Urinary bladder (tissue), 3 donors: ENCODE measurements at regions not wholly inside any gene's neighbourhood (a gene's known extent, or its start where the extent isn't known, plus 50 kb on each side); places are given as distances from the start of the nearest gene placed in this dataset.

ENCODE experiments used
- DNase-seq: peaks from one replicate; pipeline ENCODE4 v3.0.0-alpha.2; 2015; ENCODE audit errors: extremely low spot score
- H3K27ac ChIP-seq: one replicate; pipeline ENCODE4 v1.5.1; 2013; ENCODE audit warnings: low read depth, mild to moderate bottlenecking, moderate library complexity
- H3K36me3 ChIP-seq: one replicate; pipeline ENCODE4 v1.6.1; 2013; ENCODE audit warnings: mild to moderate bottlenecking, moderate library complexity; ENCODE audit not compliant: insufficient read depth
- H3K4me1 ChIP-seq: one replicate; pipeline ENCODE4 v1.6.1; 2013; ENCODE audit warnings: mild to moderate bottlenecking, moderate library complexity; ENCODE audit not compliant: insufficient read depth
- H3K4me3 ChIP-seq: one replicate; pipeline ENCODE4 v1.5.1; 2013; ENCODE audit warnings: low read depth, low read length
- WGBS: extraction: QIAGEN DNeasy Blood & Tissue Kit; methylation state at CpG from one replicate; pipeline ENCODE4 v1.1.7; 2013; 5-methylcytosine and 5-hydroxymethylcytosine counted together
- donor health status: healthy with polysubstance abuse.
- donor health status: healthy.

- no peak for DNase-seq
- no peak overlapping the region for H3K4me3 ChIP-seq
- no peaks in the 10 kb centered on the region for H3K4me1 ChIP-seq
- H3K27ac ChIP-seq = no peak overlapping the region
- 76% methylated on average over 2 of the region's 2 CpGs for WGBS
- no peaks in the 10 kb centered on the region for H3K36me3 ChIP-seq
Observed at GRCh38 chr3:159077860-159078259, 276.0 kb downstream of the MFSD1 start.

DNA sequence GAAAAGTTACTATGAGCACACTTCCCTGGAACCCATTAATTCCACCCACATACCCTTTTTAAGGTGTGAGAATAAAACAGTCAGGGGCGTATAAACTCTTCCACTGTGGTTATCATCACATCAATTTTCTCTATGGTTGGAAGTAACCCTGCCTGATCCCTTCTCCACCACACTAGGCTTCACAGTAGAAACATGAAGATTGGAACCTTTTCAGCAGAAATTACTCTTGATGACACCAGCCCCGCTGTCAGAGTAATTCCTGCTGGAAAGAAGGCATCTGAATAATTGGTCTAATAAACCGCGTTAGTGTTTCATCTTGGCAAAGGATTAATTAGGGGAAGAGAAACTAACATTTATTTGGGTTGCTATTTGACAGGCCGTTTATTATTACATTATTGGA is 278.4 kb downstream of the MFSD1 start:
- Histone ChIP-seq H3K4me1 (no peaks in the 10 kb centered on the region), H3K27ac (no peak overlapping the region), H3K4me3 (no peak overlapping the region), H3K36me3 (no peaks in the 10 kb centered on the region)
- no peak for DNase-seq
- 86% methylated on average over 5 of the region's 5 CpGs for WGBS

DNA sequence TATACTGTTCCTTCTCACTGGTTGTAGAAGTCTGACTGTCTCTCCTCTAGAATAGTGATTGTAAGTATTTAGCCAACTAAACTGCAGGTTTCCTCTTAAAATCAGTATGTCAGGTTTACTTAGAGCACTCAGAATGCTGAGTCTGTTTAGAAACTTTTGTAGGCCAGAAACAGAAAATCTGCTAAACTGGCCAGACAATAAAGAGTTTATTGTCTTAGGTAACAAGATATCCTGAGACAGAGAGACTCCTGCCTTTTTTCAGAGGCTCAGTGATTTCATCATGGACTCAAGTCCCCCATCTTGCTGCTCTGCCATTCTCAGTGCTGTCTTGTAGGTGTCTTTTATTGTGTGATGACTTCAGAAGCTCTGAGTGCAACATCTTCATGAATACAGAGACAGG is 279.0 kb downstream of the MFSD1 start:
- no peak for DNase-seq
- H3K4me3 ChIP-seq = no peak overlapping the region
- no peak overlapping the region for H3K27ac ChIP-seq
- H3K36me3 ChIP-seq = no peaks in the 10 kb centered on the region
- H3K4me1 ChIP-seq = no peaks in the 10 kb centered on the region

GRCh38 chr3:159082519-159082918 is 280.7 kb downstream of the MFSD1 start:
- no peaks in the 10 kb centered on the region for H3K36me3 ChIP-seq

GRCh38 chr3:159091936-159092335 is 290.1 kb downstream of the MFSD1 start:
- Histone ChIP-seq H3K4me3 (no peak overlapping the region), H3K4me1 (no peaks in the 10 kb centered on the region), H3K36me3 (no peaks in the 10 kb centered on the region), H3K27ac (no peak overlapping the region)
- DNase-seq = no peak

More at GRCh38 chr3:159082519-159082918, 280.7 kb downstream of the MFSD1 start:
- DNase-seq = no peak
- Histone ChIP-seq H3K4me3 (no peak overlapping the region), H3K27ac (no peak overlapping the region), H3K4me1 (no peaks in the 10 kb centered on the region)
- WGBS = 93% methylated on average over 1 of the region's 1 CpG

DNA sequence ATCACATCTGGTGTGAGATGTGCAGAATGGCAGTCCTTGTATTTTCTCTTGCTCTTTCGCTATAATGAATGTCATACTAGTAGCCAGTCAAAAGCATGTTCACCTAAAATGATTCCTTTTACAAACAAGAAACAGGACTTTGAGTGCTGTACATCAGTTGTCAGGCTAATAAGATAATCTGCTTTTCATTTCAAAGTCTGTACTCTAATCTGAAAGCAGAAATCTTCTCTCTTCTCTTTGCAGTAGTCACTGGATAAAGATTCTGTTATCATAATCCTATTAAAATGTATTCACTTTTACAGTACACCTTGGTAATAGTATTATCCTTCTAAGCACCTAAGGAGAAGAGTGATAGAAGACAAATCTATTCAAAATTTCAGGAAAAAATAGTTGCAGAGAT is 300.1 kb downstream of the MFSD1 start:
- Histone ChIP-seq H3K27ac (no peak overlapping the region), H3K4me3 (no peak overlapping the region), H3K4me1 (no peaks in the 10 kb centered on the region), H3K36me3 (no peaks in the 10 kb centered on the region)
- 81% methylated on average over 1 of the region's 1 CpG for WGBS
- no peak for DNase-seq

DNA sequence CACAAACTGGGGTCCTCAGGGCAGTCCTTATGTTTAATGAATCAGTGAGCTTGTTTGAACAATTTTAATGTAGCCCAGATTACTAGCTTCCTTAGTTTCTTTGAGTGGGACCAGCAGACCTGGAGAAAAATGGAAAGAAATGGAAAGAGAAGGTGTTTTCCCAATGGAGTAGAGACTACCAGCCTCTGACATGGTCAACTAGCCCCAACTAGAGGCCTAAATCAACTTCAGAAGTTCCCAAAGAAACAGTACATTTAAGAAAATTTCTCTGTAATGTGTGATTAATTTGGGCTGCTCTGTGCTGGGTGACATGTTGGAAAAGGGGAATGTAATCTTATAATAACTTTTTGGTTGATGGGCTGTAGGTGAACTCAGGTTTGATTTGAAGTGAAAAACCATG is 310.9 kb downstream of the MFSD1 start:
- H3K27ac ChIP-seq = no peak overlapping the region
- no peak for DNase-seq
- H3K4me3 ChIP-seq = no peak overlapping the region
- no peaks in the 10 kb centered on the region for H3K36me3 ChIP-seq
- no peaks in the 10 kb centered on the region for H3K4me1 ChIP-seq

DNA sequence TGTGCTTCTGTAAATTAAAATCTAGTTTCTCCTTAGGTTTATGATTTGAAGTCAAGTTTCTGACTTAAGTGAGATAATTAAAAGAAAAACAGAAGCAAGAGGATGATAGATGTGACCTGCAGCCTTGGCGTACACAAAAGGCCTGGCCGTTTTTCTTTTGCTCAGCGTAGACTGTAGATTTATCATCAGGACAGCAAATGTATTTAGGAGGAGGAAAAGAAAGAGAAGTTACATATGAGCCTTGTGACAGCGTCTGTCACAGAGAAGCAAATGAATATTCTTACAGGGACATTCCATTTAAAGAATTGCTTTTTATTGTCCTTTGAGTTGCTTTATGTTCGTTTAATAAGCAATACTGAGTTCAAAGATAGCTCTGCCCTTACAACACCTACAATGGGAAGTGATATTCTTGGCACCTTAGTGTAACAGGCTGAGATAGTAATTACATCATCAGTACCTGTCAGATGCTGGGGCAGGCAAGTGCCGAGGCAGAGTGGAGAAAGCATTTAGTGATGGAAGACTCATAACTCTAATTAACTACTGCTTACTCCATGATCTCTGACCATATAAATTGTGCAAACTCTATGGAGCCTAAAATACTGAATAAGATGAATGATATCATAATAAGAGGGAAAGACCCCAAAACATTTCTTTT is 311.5 kb downstream of the MFSD1 start:
- Histone ChIP-seq H3K36me3 (no peaks in the 10 kb centered on the region), H3K4me1 (no peaks in the 10 kb centered on the region), H3K4me3 (no peak overlapping the region), H3K27ac (no peak overlapping the region)
- no peak for DNase-seq
- 70% methylated on average over 6 of the region's 6 CpGs for WGBS

- H3K27ac ChIP-seq = no peak overlapping the region
- H3K4me3 ChIP-seq = no peak overlapping the region
- 73% methylated on average over 6 of the region's 6 CpGs for WGBS
- H3K36me3 ChIP-seq = no peaks in the 10 kb centered on the region
- no peak for DNase-seq
- no peaks in the 10 kb centered on the region for H3K4me1 ChIP-seq
Observed at GRCh38 chr3:159114582-159114981, 312.7 kb downstream of the MFSD1 start.

GRCh38 chr3:159123877-159124276 is 322.0 kb downstream of the MFSD1 start:
- no peaks in the 10 kb centered on the region for H3K36me3 ChIP-seq
- H3K4me1 ChIP-seq = no peaks in the 10 kb centered on the region
- no peak overlapping the region for H3K27ac ChIP-seq
- no peak overlapping the region for H3K4me3 ChIP-seq
- WGBS = 94% methylated on average over 1 of the region's 1 CpG
- no peak for DNase-seq

- H3K27ac ChIP-seq = no peak overlapping the region
- WGBS = 74% methylated on average over 5 of the region's 5 CpGs
- H3K4me1 ChIP-seq = no peaks in the 10 kb centered on the region
- no peak for DNase-seq
- H3K36me3 ChIP-seq = no peaks in the 10 kb centered on the region
- no peak overlapping the region for H3K4me3 ChIP-seq
Observed at GRCh38 chr3:159126261-159127020, 324.6 kb downstream of the MFSD1 start.

GRCh38 chr3:159127021-159127392 is 325.2 kb downstream of the MFSD1 start:
- no peak for DNase-seq
- H3K27ac ChIP-seq = no peak overlapping the region
- no peaks in the 10 kb centered on the region for H3K4me1 ChIP-seq
- no peaks in the 10 kb centered on the region for H3K36me3 ChIP-seq
- no peak overlapping the region for H3K4me3 ChIP-seq

DNA sequence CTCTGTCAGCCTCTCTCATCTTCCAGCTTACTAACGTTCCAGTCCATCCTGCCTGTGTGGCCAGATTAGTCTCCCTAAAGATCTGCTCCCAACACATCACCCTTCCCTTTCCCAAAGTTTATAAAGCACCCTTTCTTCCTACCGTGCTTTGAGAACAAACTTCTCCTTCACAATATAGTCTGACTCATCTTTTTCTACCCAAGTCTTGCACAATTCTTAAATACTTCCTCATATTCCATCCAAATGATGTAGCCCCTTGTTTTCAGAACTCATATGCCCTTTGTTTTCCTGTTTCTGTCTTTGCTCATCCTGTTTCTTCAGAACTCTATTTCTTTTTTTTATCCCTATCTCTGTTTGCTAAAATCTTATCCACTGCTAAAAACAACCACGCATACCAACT is 326.8 kb downstream of the MFSD1 start:
- no peak overlapping the region for H3K27ac ChIP-seq
- 42% methylated on average over 3 of the region's 3 CpGs for WGBS

DNA sequence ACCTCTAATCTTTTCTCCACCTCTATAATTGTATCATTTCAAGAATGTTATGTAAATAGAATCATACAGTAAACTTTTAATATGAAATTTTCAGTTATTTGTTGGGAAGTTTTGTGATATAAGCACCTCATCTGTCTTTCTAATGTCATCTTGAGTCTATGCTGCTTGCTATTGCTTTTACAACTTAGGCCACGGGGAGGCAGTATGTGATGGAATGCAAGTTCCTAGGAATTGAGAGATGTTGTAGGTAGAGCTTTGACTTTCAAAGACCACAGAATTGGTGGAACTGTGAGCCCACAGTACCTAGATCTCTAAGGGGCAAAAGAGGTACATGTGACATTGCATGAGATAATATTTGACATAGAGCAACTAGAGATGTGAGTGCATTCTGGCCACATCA is 328.3 kb downstream of the MFSD1 start:
- Histone ChIP-seq H3K27ac (no peak overlapping the region), H3K4me3 (no peak overlapping the region), H3K4me1 (no peaks in the 10 kb centered on the region), H3K36me3 (no peaks in the 10 kb centered on the region)
- 21% methylated on average over 1 of the region's 1 CpG for WGBS
- DNase-seq = no peak

More for the DNA sequence above, 326.8 kb downstream of the MFSD1 start:
- H3K4me1 ChIP-seq = no peaks in the 10 kb centered on the region
- H3K4me3 ChIP-seq = no peak overlapping the region
- no peaks in the 10 kb centered on the region for H3K36me3 ChIP-seq
- no peak for DNase-seq
